HCT116 (cell line): ENCODE measurements at regions not wholly inside any gene's neighbourhood (a gene's known extent, or its start where the extent isn't known, plus 50 kb on each side); places are given as distances from the start of the nearest gene placed in this dataset.

Experiments
- CTCF ChIP-seq, 3 experiments: fragments of 200-600 bp in 1 of 3; sonication (generic) in 1 of 3; IDR thresholded peaks in 2 of 3; conservative IDR thresholded peaks in 1 of 3; 2 replicates each; pipeline ENCODE4 v1.5.1; 2012 to 2017; ENCODE audit warnings: low read depth in 2 of 3, low read length in 2 of 3, antibody characterized with exemption in 1 of 3, borderline replicate concordance in 1 of 3, control low read depth in 1 of 3, mild to moderate bottlenecking in 1 of 3, mixed read lengths in 1 of 3, mixed run types in 1 of 3, moderate library complexity in 1 of 3; ENCODE audit not compliant: insufficient read depth in 1 of 3
- EZH2 ChIP-seq: fragments of 200-600 bp; sonication (generic); IDR thresholded peaks from 2 replicates; pipeline ENCODE4 v1.6.1; 2017; ENCODE audit warnings: antibody characterized with exemption, mixed run types
- EZH2phosphoT487 ChIP-seq: fragments of 200-600 bp; IDR thresholded peaks from 2 replicates; pipeline ENCODE4 v1.6.1; 2018; ENCODE audit warnings: antibody characterized with exemption, borderline replicate concordance
- FOSL1 ChIP-seq: IDR thresholded peaks from 2 replicates; pipeline ENCODE4 v1.6.1; 2012; ENCODE audit warnings: low read depth
- JUND ChIP-seq: IDR thresholded peaks from 2 replicates; pipeline ENCODE4 v1.6.1; 2012
- POLR2A ChIP-seq: IDR thresholded peaks from 2 replicates; pipeline ENCODE4 v1.7.0; 2011; ENCODE audit warnings: borderline replicate concordance; ENCODE audit not compliant: insufficient read depth, insufficient read length; ENCODE audit errors: extremely low read depth
- POLR2AphosphoS5 ChIP-seq: IDR thresholded peaks from 2 replicates; pipeline ENCODE4 v1.6.1; 2011; ENCODE audit warnings: mild to moderate bottlenecking, low read depth, low read length, moderate library complexity
- REST ChIP-seq: IDR thresholded peaks from 2 replicates; pipeline ENCODE4 v1.6.1; 2012; ENCODE audit warnings: low read depth
- YY1 ChIP-seq: IDR thresholded peaks from 2 replicates; pipeline ENCODE4 v1.6.1; 2011; ENCODE audit warnings: low read length, low read depth, moderate library complexity, mild to moderate bottlenecking; ENCODE audit not compliant: insufficient replicate concordance; ENCODE audit errors: extremely low read depth
- ZBTB33 ChIP-seq: IDR thresholded peaks from 2 replicates; pipeline ENCODE4 v1.6.1; 2011; ENCODE audit warnings: mild to moderate bottlenecking, low read length, moderate library complexity; ENCODE audit not compliant: insufficient replicate concordance; ENCODE audit errors: extremely low read depth
- ZNF274 ChIP-seq: fragments of 200-500 bp; sonication (Bioruptor generic); IDR thresholded peaks from 2 replicates; pipeline ENCODE4 v1.6.1; 2014; ENCODE audit warnings: mild to moderate bottlenecking, low read depth, low read length, inconsistent platforms

- TF ChIP-seq CTCF (IDR thresholded peaks at IDR 0.05 in 2 of 3, conservative IDR thresholded peaks at IDR 0.05 in 1 of 3; ENCODE audit: borderline replicate concordance in 1 of 3, insufficient read depth in 1 of 3, low read depth in 2 of 3, low read length in 2 of 3) (no peak), EZH2 (no peak), ZBTB33 (no peak), FOSL1 (no peak), ZNF274 (no peak), POLR2AphosphoS5 (no peak), POLR2A (no peak), JUND (no peak), YY1 (no peak), EZH2phosphoT487 (no peak), REST (no peak)
These were observed 106.4 kb upstream of the SYNDIG1 start for GRCh38 chr20:24363031-24363430.
